ENCODE measurements at regions not wholly inside any gene's neighbourhood (a gene's known extent, or its start where the extent isn't known, plus 50 kb on each side); places are given as distances from the start of the nearest gene placed in this dataset.

DNA sequence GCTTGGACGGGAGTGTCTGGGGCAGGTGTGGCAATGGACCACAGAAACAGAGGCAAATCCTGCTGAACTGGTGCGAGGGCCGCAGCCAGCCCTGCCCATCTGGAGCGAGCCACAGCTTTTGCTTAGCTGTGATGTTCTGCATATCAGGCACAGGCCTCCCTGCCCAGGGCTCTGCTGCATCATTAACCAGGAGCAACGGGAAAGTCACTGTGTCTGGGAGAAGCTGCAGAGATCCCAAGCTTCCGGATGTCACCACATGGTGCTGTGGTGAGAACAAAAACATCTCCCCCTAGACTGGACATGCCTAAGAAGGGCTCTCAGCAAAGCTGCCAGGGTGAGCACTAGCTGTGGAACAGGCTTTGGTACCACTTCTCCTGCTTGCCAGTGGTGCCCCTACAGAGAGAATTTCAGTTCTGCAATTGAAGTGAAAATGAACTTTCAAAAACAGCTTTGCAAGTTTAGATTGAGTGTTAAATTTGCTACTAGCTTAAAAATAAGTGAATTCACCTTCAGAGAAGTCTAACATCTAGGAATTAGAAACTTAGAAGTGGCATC is 172.9 kb upstream of the MYT1L start:
- TF ChIP-seq, protein P1, sequence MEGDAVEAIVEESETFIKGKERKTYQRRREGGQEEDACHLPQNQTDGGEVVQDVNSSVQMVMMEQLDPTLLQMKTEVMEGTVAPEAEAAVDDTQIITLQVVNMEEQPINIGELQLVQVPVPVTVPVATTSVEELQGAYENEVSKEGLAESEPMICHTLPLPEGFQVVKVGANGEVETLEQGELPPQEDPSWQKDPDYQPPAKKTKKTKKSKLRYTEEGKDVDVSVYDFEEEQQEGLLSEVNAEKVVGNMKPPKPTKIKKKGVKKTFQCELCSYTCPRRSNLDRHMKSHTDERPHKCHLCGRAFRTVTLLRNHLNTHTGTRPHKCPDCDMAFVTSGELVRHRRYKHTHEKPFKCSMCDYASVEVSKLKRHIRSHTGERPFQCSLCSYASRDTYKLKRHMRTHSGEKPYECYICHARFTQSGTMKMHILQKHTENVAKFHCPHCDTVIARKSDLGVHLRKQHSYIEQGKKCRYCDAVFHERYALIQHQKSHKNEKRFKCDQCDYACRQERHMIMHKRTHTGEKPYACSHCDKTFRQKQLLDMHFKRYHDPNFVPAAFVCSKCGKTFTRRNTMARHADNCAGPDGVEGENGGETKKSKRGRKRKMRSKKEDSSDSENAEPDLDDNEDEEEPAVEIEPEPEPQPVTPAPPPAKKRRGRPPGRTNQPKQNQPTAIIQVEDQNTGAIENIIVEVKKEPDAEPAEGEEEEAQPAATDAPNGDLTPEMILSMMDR (IDR thresholded peaks at IDR 0.05): no peak
- TF ChIP-seq POLR2A (IDR thresholded peaks at IDR 0.05) (no peak), EP300 (IDR thresholded peaks at IDR 0.05) (no peak)
